ENCODE measurements at regions not wholly inside any gene's neighbourhood (a gene's known extent, or its start where the extent isn't known, plus 50 kb on each side); places are given as distances from the start of the nearest gene placed in this dataset.

- no peak for DNase-seq
- intact Hi-C loops (cut with DNase I): no loop called here
Observed at GRCh38 chr2:104561251-104561650, 292.7 kb upstream of the POU3F3 start.

GRCh38 chr2:104562537-104562936, 291.4 kb upstream of the POU3F3 start:
- intact Hi-C loops (cut with DNase I): no loop called here
- DNase-seq: no peak

DNA sequence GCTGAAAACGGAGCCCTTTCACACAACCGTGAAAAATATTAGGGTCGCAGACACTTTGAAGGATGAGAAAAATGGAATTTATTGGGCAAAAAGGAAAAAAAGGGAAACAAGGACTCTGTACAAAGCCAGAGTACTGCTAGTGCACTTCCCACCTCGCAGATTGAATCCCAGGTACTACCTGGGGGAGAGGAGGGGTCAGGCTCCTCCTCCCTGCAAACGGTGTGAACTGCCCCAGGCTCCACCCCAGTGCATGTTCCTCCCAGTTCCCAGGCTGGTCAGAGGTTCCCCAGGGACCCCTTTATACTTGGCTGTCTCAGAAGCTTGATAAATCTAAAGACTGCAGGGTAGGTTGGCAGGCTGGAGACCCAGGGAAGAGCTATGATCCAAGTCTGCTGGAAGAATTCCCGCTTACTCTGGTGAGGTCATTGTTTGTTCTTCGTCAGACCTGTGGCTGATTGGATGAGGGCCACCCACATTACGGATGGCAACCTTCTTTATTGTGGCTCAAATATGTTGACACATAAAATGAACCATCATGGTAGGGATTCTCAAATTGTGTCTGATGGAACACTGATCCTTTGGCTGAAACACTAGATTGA, 290.4 kb upstream of the POU3F3 start:
- no peak for DNase-seq

GRCh38 chr2:104568247-104568646, 285.7 kb upstream of the POU3F3 start:
- intact Hi-C loops (cut with DNase I): no loop called here

More for the DNA sequence above, 290.4 kb upstream of the POU3F3 start:
- intact Hi-C loops (cut with DNase I): no loop called here

DNA sequence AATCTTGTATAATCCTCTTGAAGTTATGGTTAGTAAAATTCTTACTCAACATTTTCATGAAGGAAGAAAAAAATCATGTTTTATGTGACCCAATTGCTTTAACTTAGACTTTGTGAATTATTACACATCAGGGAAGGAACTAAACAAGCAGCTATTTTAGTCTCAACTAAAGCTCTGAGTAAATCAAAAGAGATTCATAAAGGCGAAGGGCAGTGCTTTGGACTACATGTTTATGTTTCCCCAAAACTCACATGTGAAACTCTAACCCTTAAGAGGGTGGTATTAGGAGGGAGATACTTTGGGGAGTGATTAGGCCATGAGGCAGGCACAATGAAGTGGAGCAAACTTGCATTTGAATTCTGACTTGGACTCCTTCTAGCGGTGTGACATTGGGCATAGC, 283.7 kb upstream of the POU3F3 start:
- intact Hi-C loops (cut with DNase I): no loop called here
- DNase-seq: no peak

More at GRCh38 chr2:104568247-104568646, 285.7 kb upstream of the POU3F3 start:
- DNase-seq: no peak

DNA sequence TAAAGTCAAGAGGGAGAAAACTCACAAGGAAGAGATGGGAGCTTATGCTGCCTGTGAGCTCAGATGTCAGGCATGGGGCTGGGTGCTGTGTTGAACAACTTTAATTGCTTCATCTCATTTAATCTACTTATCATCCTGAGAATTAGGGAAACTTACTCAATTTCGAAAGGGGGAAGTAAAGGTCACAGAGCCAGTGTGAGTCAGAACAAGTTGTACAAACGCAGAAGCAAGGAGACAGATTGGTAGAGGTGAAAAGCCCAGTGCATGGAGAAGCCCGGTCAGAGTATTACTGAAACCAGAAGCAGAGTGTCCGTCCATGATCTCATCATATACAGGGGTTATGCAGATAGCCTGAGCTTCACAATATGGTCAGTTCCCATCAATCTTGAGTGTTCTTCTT, 281.1 kb upstream of the POU3F3 start:
- intact Hi-C loops (cut with DNase I): no loop called here
- no peak for DNase-seq

GRCh38 chr2:104574367-104574766, 279.5 kb upstream of the POU3F3 start:
- intact Hi-C loops (cut with DNase I): no loop called here
- DNase-seq: no peak

- intact Hi-C loops (cut with DNase I): no loop called here
- DNase-seq: no peak
Observed at GRCh38 chr2:104577143-104577542, 276.8 kb upstream of the POU3F3 start.

DNA sequence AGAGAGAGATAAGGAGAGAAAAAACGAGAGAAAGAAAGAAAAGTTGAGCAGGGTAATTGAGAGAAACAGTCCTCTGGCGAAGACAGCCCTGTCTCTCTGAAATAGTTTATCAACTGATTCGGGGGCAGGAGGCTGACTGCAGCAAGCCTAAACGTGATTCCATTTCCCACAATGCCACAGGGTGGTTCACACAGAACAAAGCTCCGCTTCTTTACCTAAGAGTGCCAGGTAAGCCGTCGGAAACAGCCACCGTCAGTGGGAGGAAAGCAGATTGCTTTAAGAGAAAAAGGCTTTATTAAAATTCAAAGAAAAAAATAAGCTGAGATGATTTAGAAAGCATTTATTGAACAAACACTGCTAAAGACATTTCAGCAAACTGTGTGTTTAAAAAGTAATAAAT, 271.4 kb upstream of the POU3F3 start:
- intact Hi-C loops (cut with DNase I): no loop called here

DNA sequence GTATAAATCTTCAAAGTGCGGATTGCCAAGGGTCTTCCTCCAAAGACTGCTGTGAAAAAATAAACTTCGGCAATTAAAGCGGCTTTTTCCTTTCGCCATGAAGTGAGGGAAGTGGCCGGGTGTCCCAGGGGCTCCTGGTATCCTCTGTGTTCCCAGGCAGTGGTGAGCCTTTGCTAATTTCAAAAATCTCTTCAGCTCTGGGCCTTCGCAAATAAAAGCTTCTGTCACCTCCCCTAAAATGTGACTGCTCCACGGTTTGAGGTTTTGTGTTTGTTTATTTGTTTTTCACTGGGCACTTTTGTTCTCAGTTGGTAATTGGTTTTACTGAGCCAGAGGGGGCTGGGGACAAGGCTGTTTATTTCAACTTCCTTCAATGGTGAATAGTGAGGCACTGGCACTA, 270.1 kb upstream of the POU3F3 start:
- no peak for DNase-seq
- intact Hi-C loops (cut with DNase I): no loop called here

More for the DNA sequence above, 271.4 kb upstream of the POU3F3 start:
- DNase-seq: no peak

DNA sequence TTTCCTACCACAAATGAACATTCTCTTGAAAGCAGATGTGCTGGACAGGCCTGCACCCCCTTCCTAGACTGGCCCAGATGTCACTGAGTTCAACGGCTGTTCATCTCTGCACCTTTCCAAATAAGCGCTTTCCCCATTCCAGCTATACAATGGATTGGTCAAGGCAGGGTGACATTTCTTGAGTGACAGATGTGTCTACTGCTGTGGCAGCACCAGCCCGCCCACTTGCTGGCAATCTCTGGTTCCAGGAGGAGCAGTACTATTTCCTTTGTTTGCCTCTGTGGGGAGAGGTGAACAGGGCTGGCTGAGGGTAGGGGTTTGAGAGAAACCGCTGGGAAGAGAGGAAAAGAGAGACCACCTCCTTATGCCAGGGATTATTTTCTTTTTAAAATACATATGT, 269.5 kb upstream of the POU3F3 start:
- intact Hi-C loops (cut with DNase I): no loop called here
- peak in 1 of 10 donors; percentile 10 for DNase-seq

- intact Hi-C loops (cut with DNase I): no loop called here
Observed at GRCh38 chr2:104595576-104595975, 258.3 kb upstream of the POU3F3 start.

GRCh38 chr2:104597942-104598341, 256.0 kb upstream of the POU3F3 start:
- intact Hi-C loops (cut with DNase I): no loop called here
- no peak for DNase-seq

More at GRCh38 chr2:104595576-104595975, 258.3 kb upstream of the POU3F3 start:
- DNase-seq: no peak

DNA sequence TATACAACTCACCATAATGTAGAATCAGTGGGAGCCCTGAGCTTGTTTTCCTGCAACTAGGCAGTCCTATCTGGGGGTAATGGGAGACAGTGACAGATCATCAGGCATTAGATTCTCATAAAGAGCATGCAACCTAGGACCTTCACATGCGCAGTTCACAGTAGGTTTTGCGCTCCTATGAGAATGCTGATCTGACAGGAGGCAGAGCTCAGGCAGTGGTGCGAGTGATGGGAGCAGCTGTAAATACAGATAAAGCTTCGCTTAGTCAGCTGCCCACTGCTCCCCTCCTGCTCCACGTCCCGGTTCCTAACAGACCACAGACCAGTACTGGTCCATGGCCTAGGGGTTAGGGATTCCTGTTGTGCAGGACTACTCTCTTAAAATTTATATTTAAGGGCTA, 255.3 kb upstream of the POU3F3 start:
- intact Hi-C loops (cut with DNase I): no loop called here
- DNase-seq: no peak

- peak in 2 of 10 donors; percentile 9 to 12 for DNase-seq
- intact Hi-C loops (cut with DNase I): no loop called here
Observed at GRCh38 chr2:104599787-104600510, 254.0 kb upstream of the POU3F3 start.

DNA sequence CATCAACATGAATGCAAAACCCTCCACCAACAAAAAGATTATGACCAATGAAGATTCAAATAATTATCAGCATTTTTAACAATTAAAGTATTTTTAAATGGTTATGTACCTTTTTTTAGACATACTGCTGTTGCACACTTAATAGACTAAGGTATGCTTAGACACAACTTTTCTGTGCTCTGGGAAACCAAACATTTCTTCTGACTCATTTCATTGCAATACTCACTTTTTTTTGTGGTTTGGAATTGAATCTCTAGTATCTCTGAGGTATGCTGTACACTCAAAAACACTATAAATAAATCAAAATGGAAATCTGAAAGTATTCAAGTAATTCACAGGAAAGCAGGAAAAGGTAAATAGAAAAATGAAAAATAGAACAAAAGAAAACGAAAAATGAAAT, 247.9 kb upstream of the POU3F3 start:
- intact Hi-C loops (cut with DNase I): no loop called here

GRCh38 chr2:104616856-104617255, 237.1 kb upstream of the POU3F3 start:
- intact Hi-C loops (cut with DNase I): no loop called here
- peak in 1 of 10 donors; percentile 52 for DNase-seq

More for the DNA sequence above, 247.9 kb upstream of the POU3F3 start:
- no peak for DNase-seq

GRCh38 chr2:104620801-104621200, 233.1 kb upstream of the POU3F3 start:
- DNase-seq: no peak
- intact Hi-C loops (cut with DNase I): no loop called here

GRCh38 chr2:104635608-104636007, 218.3 kb upstream of the POU3F3 start:
- DNase-seq: peak in 1 of 10 donors; percentile 56
- intact Hi-C loops (cut with DNase I): no loop called here

GRCh38 chr2:104638190-104638858, 215.6 kb upstream of the POU3F3 start:
- no peak for DNase-seq

GRCh38 chr2:104638859-104639202, 215.1 kb upstream of the POU3F3 start:
- no peak for DNase-seq
- intact Hi-C loops (cut with DNase I): no loop called here

More at GRCh38 chr2:104638190-104638858, 215.6 kb upstream of the POU3F3 start:
- intact Hi-C loops (cut with DNase I): no loop called here

- DNase-seq: no peak
- intact Hi-C loops (cut with DNase I): no loop called here
Observed at GRCh38 chr2:104641786-104642185, 212.1 kb upstream of the POU3F3 start.
